Activated CD4-positive, alpha-beta memory T cell treated with anti-CD3 and anti-CD28 coated beads, Interleukin-2, amount 10 ng/mL, durations not matched to agents 7 days and 5 days (primary cell): ENCODE measurements at regions not wholly inside any gene's neighbourhood (a gene's known extent, or its start where the extent isn't known, plus 50 kb on each side); places are given as distances from the start of the nearest gene placed in this dataset.

ENCODE experiments used
- CTCF ChIA-PET: fragments of 350-600 bp; sonication (Branson Sonifier 250); formaldehyde crosslinking; loops from one replicate; lab custom pipeline; 2021; ENCODE audit warnings: antibody characterized with exemption, inconsistent platforms; lab: Charles Lee
- POLR2A ChIA-PET: fragments of 350-600 bp; sonication (Branson Sonifier 250); formaldehyde crosslinking; loops from one replicate; lab custom pipeline; 2021; ENCODE audit warnings: antibody characterized with exemption; lab: Charles Lee
- DNase-seq: peaks from one replicate; pipeline ENCODE4 v3.0.0-alpha.2; 2020
- H3K27ac Mint-ChIP-seq: one replicate; pipeline ENCODE4 v1.8.0; 2021; ENCODE audit warnings: mild to moderate bottlenecking, mixed read lengths
- H3K27me3 Mint-ChIP-seq: one replicate; pipeline ENCODE4 v1.8.0; 2021; ENCODE audit warnings: mixed read lengths
- H3K36me3 Mint-ChIP-seq: one replicate; pipeline ENCODE4 v1.8.0; 2021; ENCODE audit warnings: low read depth, mixed read lengths
- H3K4me1 Mint-ChIP-seq: one replicate; pipeline ENCODE4 v1.8.0; 2021; ENCODE audit warnings: mixed read lengths
- H3K4me3 Mint-ChIP-seq: one replicate; pipeline ENCODE4 v1.8.0; 2021; ENCODE audit warnings: mild to moderate bottlenecking, mixed read lengths
- H3K9me3 Mint-ChIP-seq: one replicate; pipeline ENCODE4 v1.8.0; 2021; ENCODE audit warnings: mixed read lengths

- Mint-ChIP-seq H3K36me3 (no peaks in the 10 kb centered on the region), H3K27me3 (no peaks in the 10 kb centered on the region), H3K27ac (no peak overlapping the region), H3K4me1 (no peaks in the 10 kb centered on the region), H3K4me3 (no peak overlapping the region), H3K9me3 (no peaks in the 10 kb centered on the region)
- ChIA-PET CTCF (no interaction called here), POLR2A (no interaction called here)
- DNase-seq, result no peak
Observed at GRCh38 chr18:64260810-64261209, 111.9 kb upstream of the LINC00305 start.

GRCh38 chr18:64259871-64260270 lies 111.0 kb upstream of the LINC00305 start:
- POLR2A ChIA-PET, result no interaction called here
- H3K27me3 Mint-ChIP-seq, result no peaks in the 10 kb centered on the region
- CTCF ChIA-PET, result no interaction called here

GRCh38 chr18:64258111-64258650 lies 109.3 kb upstream of the LINC00305 start:
- Mint-ChIP-seq H3K4me3 (no peak overlapping the region), H3K36me3 (no peaks in the 10 kb centered on the region), H3K4me1 (no peaks in the 10 kb centered on the region), H3K27me3 (no peaks in the 10 kb centered on the region), H3K9me3 (no peaks in the 10 kb centered on the region), H3K27ac (no peak overlapping the region)
- ChIA-PET POLR2A (no interaction called here), CTCF (no interaction called here)
- DNase-seq, result no peak

More at GRCh38 chr18:64259871-64260270, 111.0 kb upstream of the LINC00305 start:
- DNase-seq, result no peak
- Mint-ChIP-seq H3K27ac (no peak overlapping the region), H3K4me1 (no peaks in the 10 kb centered on the region), H3K36me3 (no peaks in the 10 kb centered on the region), H3K9me3 (no peaks in the 10 kb centered on the region), H3K4me3 (no peak overlapping the region)

- no peak overlapping the region for H3K27ac Mint-ChIP-seq
- no peaks in the 10 kb centered on the region for H3K4me1 Mint-ChIP-seq
- no peaks in the 10 kb centered on the region for H3K9me3 Mint-ChIP-seq
- H3K27me3 Mint-ChIP-seq, result no peaks in the 10 kb centered on the region
- POLR2A ChIA-PET, result no interaction called here
- no peaks in the 10 kb centered on the region for H3K36me3 Mint-ChIP-seq
- no peak overlapping the region for H3K4me3 Mint-ChIP-seq
- no peak for DNase-seq
- CTCF ChIA-PET, result interaction anchor here (0.7 kb wide), 1 partner anchor 31 kb away, joined by 3 read pairs; no protein-coding TSS in a partner anchor
Observed at GRCh38 chr18:64254399-64255093, 105.7 kb upstream of the LINC00305 start.

- DNase-seq, result no peak
- Mint-ChIP-seq H3K27me3 (no peaks in the 10 kb centered on the region), H3K4me3 (no peak overlapping the region), H3K4me1 (no peaks in the 10 kb centered on the region), H3K27ac (no peak overlapping the region), H3K36me3 (no peaks in the 10 kb centered on the region), H3K9me3 (no peaks in the 10 kb centered on the region)
- ChIA-PET CTCF (no interaction called here), POLR2A (no interaction called here)
Observed at GRCh38 chr18:64253873-64254272, 105.0 kb upstream of the LINC00305 start.

- Mint-ChIP-seq H3K27ac (no peak overlapping the region), H3K4me1 (no peaks in the 10 kb centered on the region), H3K27me3 (no peaks in the 10 kb centered on the region), H3K9me3 (no peaks in the 10 kb centered on the region), H3K4me3 (no peak overlapping the region), H3K36me3 (no peaks in the 10 kb centered on the region)
- CTCF ChIA-PET, result no interaction called here
- POLR2A ChIA-PET, result no interaction called here
- no peak for DNase-seq
Observed at GRCh38 chr18:64253222-64253621, 104.3 kb upstream of the LINC00305 start.

GRCh38 chr18:64248836-64249235 lies 99.9 kb upstream of the LINC00305 start:
- no peaks in the 10 kb centered on the region for H3K36me3 Mint-ChIP-seq
- no peaks in the 10 kb centered on the region for H3K9me3 Mint-ChIP-seq
- H3K27me3 Mint-ChIP-seq, result no peaks in the 10 kb centered on the region
- no peak overlapping the region for H3K27ac Mint-ChIP-seq
- no peaks in the 10 kb centered on the region for H3K4me1 Mint-ChIP-seq
- no peak overlapping the region for H3K4me3 Mint-ChIP-seq
- ChIA-PET POLR2A (no interaction called here), CTCF (no interaction called here)
- DNase-seq, result no peak

GRCh38 chr18:64245126-64245861 lies 96.4 kb upstream of the LINC00305 start:
- no peak for DNase-seq
- Mint-ChIP-seq H3K4me3 (no peak overlapping the region), H3K27me3 (no peaks in the 10 kb centered on the region), H3K9me3 (no peaks in the 10 kb centered on the region), H3K27ac (no peak overlapping the region), H3K4me1 (no peaks in the 10 kb centered on the region), H3K36me3 (no peaks in the 10 kb centered on the region)
- POLR2A ChIA-PET, result no interaction called here
- CTCF ChIA-PET, result no interaction called here

- CTCF ChIA-PET, result no interaction called here
Observed at GRCh38 chr18:64244571-64244970, 95.7 kb upstream of the LINC00305 start.

GRCh38 chr18:64240316-64240715 lies 91.4 kb upstream of the LINC00305 start:
- H3K27me3 Mint-ChIP-seq, result no peaks in the 10 kb centered on the region
- no peak for DNase-seq
- POLR2A ChIA-PET, result no interaction called here
- no peak overlapping the region for H3K4me3 Mint-ChIP-seq
- H3K9me3 Mint-ChIP-seq, result no peaks in the 10 kb centered on the region
- H3K36me3 Mint-ChIP-seq, result no peaks in the 10 kb centered on the region
- CTCF ChIA-PET, result no interaction called here
- no peak overlapping the region for H3K27ac Mint-ChIP-seq
- H3K4me1 Mint-ChIP-seq, result no peaks in the 10 kb centered on the region

More at GRCh38 chr18:64244571-64244970, 95.7 kb upstream of the LINC00305 start:
- Mint-ChIP-seq H3K9me3 (no peaks in the 10 kb centered on the region), H3K4me3 (no peak overlapping the region), H3K36me3 (no peaks in the 10 kb centered on the region), H3K27me3 (no peaks in the 10 kb centered on the region), H3K27ac (no peak overlapping the region), H3K4me1 (no peaks in the 10 kb centered on the region)
- POLR2A ChIA-PET, result no interaction called here
- DNase-seq, result no peak

GRCh38 chr18:64238076-64238475 lies 89.2 kb upstream of the LINC00305 start:
- ChIA-PET POLR2A (no interaction called here), CTCF (no interaction called here)
- H3K27ac Mint-ChIP-seq, result no peak overlapping the region
- H3K4me1 Mint-ChIP-seq, result no peaks in the 10 kb centered on the region
- no peaks in the 10 kb centered on the region for H3K27me3 Mint-ChIP-seq
- no peak for DNase-seq
- H3K9me3 Mint-ChIP-seq, result no peaks in the 10 kb centered on the region
- no peak overlapping the region for H3K4me3 Mint-ChIP-seq
- no peaks in the 10 kb centered on the region for H3K36me3 Mint-ChIP-seq

- peaks cover 6% of the 10 kb centered on the region for H3K9me3 Mint-ChIP-seq
- CTCF ChIA-PET, result no interaction called here
- no peaks in the 10 kb centered on the region for H3K36me3 Mint-ChIP-seq
- no peaks in the 10 kb centered on the region for H3K4me1 Mint-ChIP-seq
- no peak for DNase-seq
- no peaks in the 10 kb centered on the region for H3K27me3 Mint-ChIP-seq
- POLR2A ChIA-PET, result interaction anchor here (1.0 kb wide), 1 partner anchor 12 kb away, joined by 4 read pairs; no protein-coding TSS in a partner anchor
- no peak overlapping the region for H3K27ac Mint-ChIP-seq
- H3K4me3 Mint-ChIP-seq, result no peak overlapping the region
Observed at GRCh38 chr18:64234321-64234720, 85.4 kb upstream of the LINC00305 start.

- ChIA-PET CTCF (no interaction called here), POLR2A (interaction anchor here (1.0 kb wide), 1 partner anchor 12 kb away, joined by 4 read pairs; no protein-coding TSS in a partner anchor)
- no peak for DNase-seq
- Mint-ChIP-seq H3K9me3 (peaks cover 6% of the 10 kb centered on the region), H3K27ac (no peak overlapping the region), H3K36me3 (no peaks in the 10 kb centered on the region), H3K27me3 (no peaks in the 10 kb centered on the region), H3K4me1 (no peaks in the 10 kb centered on the region), H3K4me3 (no peak overlapping the region)
Observed at GRCh38 chr18:64233851-64234250, 85.0 kb upstream of the LINC00305 start.
